ENCODE measurements at regions not wholly inside any gene's neighbourhood (a gene's known extent, or its start where the extent isn't known, plus 50 kb on each side); places are given as distances from the start of the nearest gene placed in this dataset.

DNA sequence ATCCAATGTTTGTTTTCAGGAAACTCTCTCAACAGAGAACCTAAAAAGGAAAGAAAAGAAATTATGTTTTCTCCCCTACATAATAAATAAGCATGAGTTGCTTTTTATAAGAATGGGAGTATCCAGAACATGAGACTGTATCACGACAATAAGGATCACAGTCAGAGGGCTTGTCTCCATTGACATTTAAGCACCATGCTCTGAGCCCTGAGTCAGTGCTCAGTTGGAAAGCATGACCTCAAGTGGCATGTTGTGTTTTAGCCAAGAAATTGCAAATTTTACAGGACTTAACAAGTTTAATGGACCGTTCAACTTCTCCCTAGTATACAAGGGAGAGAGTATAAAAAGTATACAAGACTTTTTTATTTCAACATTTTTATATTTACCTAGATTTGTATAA is 431.6 kb downstream of the GJA1 start:
- WGBS (ENCODE audit: extremely low coverage, insufficient read length, low lambda C conversion rate), result no CpG with 5 or more reads among the region's 2 CpGs
- H3K9me3 ChIP-seq (ENCODE audit: control insufficient read depth, low read depth, low read length), result no peaks in the 10 kb centered on the region
- H3K4me1 Mint-ChIP-seq, result peaks cover 8 to 11% of the 10 kb centered on the region in 2 experiments
- no peak overlapping the region for H3K23ac ChIP-seq (ENCODE audit: insufficient read length, low read depth, low read length)
- no peak overlapping the region for H3K14ac ChIP-seq (ENCODE audit: insufficient read depth, low read length)
- no peak overlapping the region for H2BK15ac ChIP-seq (ENCODE audit: low read depth, low read length)
- H2BK120ac ChIP-seq (ENCODE audit: low read depth, low read length, poor library complexity, severe bottlenecking), result no peak overlapping the region
- no peak overlapping the region for H3K4me2 ChIP-seq (ENCODE audit: insufficient read depth, insufficient read length, low read length)
- H3K9ac ChIP-seq (ENCODE audit: extremely low read depth, insufficient read length, low read length), result no peak overlapping the region
- H3K56ac ChIP-seq (ENCODE audit: insufficient read length, low read depth, low read length), result no peak overlapping the region
- no peaks in the 10 kb centered on the region for H3K79me1 ChIP-seq (ENCODE audit: insufficient read depth, low read depth, low read length, poor library complexity, severe bottlenecking)
- no peak overlapping the region for H3K27ac ChIP-seq (ENCODE audit: insufficient read length, low read depth, low read length)
- no peaks in the 10 kb centered on the region for H4K20me1 ChIP-seq (ENCODE audit: control insufficient read depth, insufficient read depth, insufficient read length)
- no peak overlapping the region for H2AFZ ChIP-seq (ENCODE audit: low read length)
- no peak overlapping the region for H2BK5ac ChIP-seq (ENCODE audit: insufficient read length, low read length)
- no peaks in the 10 kb centered on the region for H3K23me2 ChIP-seq (ENCODE audit: insufficient read length, low read depth, low read length, poor library complexity, severe bottlenecking)
- no peaks in the 10 kb centered on the region for H3K27me3 Mint-ChIP-seq (ENCODE audit: low read depth)
- no peak overlapping the region for H4K5ac ChIP-seq (ENCODE audit: insufficient read length, low read depth, low read length)
- H3T11ph ChIP-seq (ENCODE audit: low read length), result no peak overlapping the region
- no peaks in the 10 kb centered on the region for H3K79me2 ChIP-seq (ENCODE audit: insufficient read depth, low read length)
- no peak overlapping the region for H3K27ac Mint-ChIP-seq
- no peak overlapping the region for H2BK12ac ChIP-seq (ENCODE audit: insufficient read length, low read depth, low read length)
- no peak overlapping the region for H3K4ac ChIP-seq (ENCODE audit: low read depth, low read length)
- H3K4me3 Mint-ChIP-seq, result no peak overlapping the region
- no peak for DNase-seq
- peaks cover 5 to 6% of the 10 kb centered on the region in 2 experiments; a peak in 3 of 5 replicates for H3K9me3 Mint-ChIP-seq
- H3K18ac ChIP-seq (ENCODE audit: insufficient read length, low read depth, low read length), result no peak overlapping the region
- H4K8ac ChIP-seq (replicated peaks; ENCODE audit: insufficient read length, low read depth, low read length), result no peak overlapping the region
- TF ChIP-seq, protein P1, sequence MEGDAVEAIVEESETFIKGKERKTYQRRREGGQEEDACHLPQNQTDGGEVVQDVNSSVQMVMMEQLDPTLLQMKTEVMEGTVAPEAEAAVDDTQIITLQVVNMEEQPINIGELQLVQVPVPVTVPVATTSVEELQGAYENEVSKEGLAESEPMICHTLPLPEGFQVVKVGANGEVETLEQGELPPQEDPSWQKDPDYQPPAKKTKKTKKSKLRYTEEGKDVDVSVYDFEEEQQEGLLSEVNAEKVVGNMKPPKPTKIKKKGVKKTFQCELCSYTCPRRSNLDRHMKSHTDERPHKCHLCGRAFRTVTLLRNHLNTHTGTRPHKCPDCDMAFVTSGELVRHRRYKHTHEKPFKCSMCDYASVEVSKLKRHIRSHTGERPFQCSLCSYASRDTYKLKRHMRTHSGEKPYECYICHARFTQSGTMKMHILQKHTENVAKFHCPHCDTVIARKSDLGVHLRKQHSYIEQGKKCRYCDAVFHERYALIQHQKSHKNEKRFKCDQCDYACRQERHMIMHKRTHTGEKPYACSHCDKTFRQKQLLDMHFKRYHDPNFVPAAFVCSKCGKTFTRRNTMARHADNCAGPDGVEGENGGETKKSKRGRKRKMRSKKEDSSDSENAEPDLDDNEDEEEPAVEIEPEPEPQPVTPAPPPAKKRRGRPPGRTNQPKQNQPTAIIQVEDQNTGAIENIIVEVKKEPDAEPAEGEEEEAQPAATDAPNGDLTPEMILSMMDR (conservative IDR thresholded peaks at IDR 0.05), result no peak
- H2AK5ac ChIP-seq (ENCODE audit: insufficient read length, low read length), result no peak overlapping the region
- no peak overlapping the region for H2BK20ac ChIP-seq (ENCODE audit: low read depth, low read length, poor library complexity, severe bottlenecking)
- no peaks in the 10 kb centered on the region for H3K27me3 ChIP-seq (ENCODE audit: insufficient read depth, low read length)
- peaks cover 0 to 16% (median 6%) of the 10 kb centered on the region in 3 experiments; a peak in 2 of 7 replicates for H3K36me3 Mint-ChIP-seq (ENCODE audit: insufficient read depth in 1 of 3, low read depth in 3 of 3)
- no peaks in the 10 kb centered on the region for H3K4me1 ChIP-seq (ENCODE audit: insufficient read depth, low read length)
- H4K91ac ChIP-seq (ENCODE audit: insufficient read length, low read depth, low read length), result no peak overlapping the region

Measured in H9 (cell line).